Lower lobe of right lung (tissue), 2 donors: ENCODE measurements at regions not wholly inside any gene's neighbourhood (a gene's known extent, or its start where the extent isn't known, plus 50 kb on each side); places are given as distances from the start of the nearest gene placed in this dataset.
A peak's percentile ranks its signal among the peaks of the same experiment; 100 is the strongest.

ENCODE experiments used
- ATAC-seq, 2 donors: fragments of 200-7000 bp; cut with Tn5 transposase; one replicate each; pipeline ENCODE4 v1.9.1; 2020 to 2022; ENCODE audit warnings: mild to moderate bottlenecking in 2 of 2, moderate library complexity in 2 of 2
- DNase-seq: peaks from one replicate; pipeline ENCODE4 v3.0.0-alpha.2; 2020
- H3K27ac ChIP-seq: fragments of 200-600 bp; one replicate; pipeline ENCODE4 v1.8.0; 2022
- H3K27me3 ChIP-seq: fragments of 200-600 bp; one replicate; pipeline ENCODE4 v1.8.0; 2022; ENCODE audit warnings: low read depth
- H3K36me3 ChIP-seq: fragments of 200-600 bp; one replicate; pipeline ENCODE4 v1.8.0; 2022; ENCODE audit warnings: mild to moderate bottlenecking
- H3K4me1 ChIP-seq: fragments of 200-600 bp; one replicate; pipeline ENCODE4 v1.8.0; 2022
- H3K4me3 ChIP-seq: fragments of 200-600 bp; one replicate; pipeline ENCODE4 v1.8.0; 2022; ENCODE audit warnings: mild to moderate bottlenecking
- H3K9me3 ChIP-seq: fragments of 200-600 bp; one replicate; pipeline ENCODE4 v1.8.0; 2022
- intact Hi-C: fragments of 100-400 bp; cut with DNase I; formaldehyde crosslinking; loops from one replicate; pipeline ENCODE4 v1.11.0; 2022
- TF ChIP-seq, protein P1 (sequence below): fragments of 200-600 bp; IDR thresholded peaks from one replicate; pipeline ENCODE4 v1.8.0; 2022; ENCODE audit warnings: antibody characterized with exemption, mild to moderate bottlenecking
- donor health status: DM: no; HTN: yes; CAD: no; lungs with severe emphysema.

DNA sequence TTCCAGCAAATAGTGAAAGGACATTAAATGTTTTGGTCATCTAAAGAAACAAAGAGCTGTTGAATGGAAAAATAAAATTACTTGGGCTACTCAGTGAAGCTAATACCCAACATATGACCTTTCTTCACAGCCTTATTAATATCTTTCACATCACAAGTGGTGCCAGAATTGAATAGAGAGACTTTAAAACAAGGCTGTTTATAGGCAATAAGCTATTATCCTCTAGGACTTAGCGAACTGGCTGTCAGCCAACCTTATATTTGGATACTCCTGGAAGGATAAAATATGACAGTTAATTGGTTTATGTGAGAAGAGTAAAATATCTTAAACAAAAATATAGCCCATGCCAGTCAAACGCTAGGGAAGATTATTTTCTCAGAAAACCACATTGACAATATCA is 225.5 kb upstream of the BLID start:
- no peaks in the 10 kb centered on the region for H3K27me3 ChIP-seq
- ATAC-seq (no peak), DNase-seq (no peak)
- H3K4me3 ChIP-seq: no peak overlapping the region
- peak overlapping the region; percentile 20 for H3K27ac ChIP-seq
- TF ChIP-seq, protein P1, sequence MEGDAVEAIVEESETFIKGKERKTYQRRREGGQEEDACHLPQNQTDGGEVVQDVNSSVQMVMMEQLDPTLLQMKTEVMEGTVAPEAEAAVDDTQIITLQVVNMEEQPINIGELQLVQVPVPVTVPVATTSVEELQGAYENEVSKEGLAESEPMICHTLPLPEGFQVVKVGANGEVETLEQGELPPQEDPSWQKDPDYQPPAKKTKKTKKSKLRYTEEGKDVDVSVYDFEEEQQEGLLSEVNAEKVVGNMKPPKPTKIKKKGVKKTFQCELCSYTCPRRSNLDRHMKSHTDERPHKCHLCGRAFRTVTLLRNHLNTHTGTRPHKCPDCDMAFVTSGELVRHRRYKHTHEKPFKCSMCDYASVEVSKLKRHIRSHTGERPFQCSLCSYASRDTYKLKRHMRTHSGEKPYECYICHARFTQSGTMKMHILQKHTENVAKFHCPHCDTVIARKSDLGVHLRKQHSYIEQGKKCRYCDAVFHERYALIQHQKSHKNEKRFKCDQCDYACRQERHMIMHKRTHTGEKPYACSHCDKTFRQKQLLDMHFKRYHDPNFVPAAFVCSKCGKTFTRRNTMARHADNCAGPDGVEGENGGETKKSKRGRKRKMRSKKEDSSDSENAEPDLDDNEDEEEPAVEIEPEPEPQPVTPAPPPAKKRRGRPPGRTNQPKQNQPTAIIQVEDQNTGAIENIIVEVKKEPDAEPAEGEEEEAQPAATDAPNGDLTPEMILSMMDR: no peak
- no peaks in the 10 kb centered on the region for H3K9me3 ChIP-seq
- peaks cover 14% of the 10 kb centered on the region for H3K4me1 ChIP-seq
- intact Hi-C loops: no loop called here
- no peaks in the 10 kb centered on the region for H3K36me3 ChIP-seq

DNA sequence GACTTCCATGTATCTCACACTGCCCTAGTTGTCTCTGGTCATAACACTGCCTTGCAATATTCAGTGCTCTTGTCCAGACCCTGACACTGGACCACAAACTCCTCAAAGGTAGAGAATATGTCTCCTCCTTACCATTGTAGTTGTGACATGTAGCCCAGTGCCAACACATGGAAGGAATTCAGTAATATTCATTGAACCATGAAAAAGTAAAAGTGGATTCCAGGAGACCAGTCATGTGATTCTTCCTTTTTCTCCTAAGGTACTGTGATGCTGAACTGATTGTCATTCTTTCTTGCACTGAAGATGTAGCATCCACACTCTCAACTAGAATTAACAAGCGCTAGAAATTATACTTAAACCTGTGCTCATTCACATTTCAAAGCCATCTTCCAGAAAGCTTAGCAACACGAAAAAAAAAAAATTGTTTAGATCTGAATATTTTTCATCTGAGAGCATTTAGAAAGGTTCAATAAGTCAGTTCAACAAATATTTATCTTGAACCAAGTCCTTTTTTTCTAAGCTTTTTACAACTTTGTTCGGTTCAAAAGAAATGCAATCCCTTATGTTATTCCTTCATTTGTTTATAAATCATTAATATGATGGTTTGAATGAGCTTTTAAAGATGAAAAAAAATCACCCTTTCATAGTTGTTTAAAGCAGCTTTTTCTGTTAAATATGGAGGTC is 224.7 kb upstream of the BLID start:
- intact Hi-C loops: no loop called here
- DNase-seq: no peak
- Histone ChIP-seq H3K27ac (no peak overlapping the region), H3K9me3 (no peaks in the 10 kb centered on the region), H3K4me3 (no peak overlapping the region), H3K36me3 (no peaks in the 10 kb centered on the region), H3K4me1 (peaks cover 14% of the 10 kb centered on the region), H3K27me3 (no peaks in the 10 kb centered on the region)
- TF ChIP-seq, protein P1: no peak
- no peak for ATAC-seq

DNA sequence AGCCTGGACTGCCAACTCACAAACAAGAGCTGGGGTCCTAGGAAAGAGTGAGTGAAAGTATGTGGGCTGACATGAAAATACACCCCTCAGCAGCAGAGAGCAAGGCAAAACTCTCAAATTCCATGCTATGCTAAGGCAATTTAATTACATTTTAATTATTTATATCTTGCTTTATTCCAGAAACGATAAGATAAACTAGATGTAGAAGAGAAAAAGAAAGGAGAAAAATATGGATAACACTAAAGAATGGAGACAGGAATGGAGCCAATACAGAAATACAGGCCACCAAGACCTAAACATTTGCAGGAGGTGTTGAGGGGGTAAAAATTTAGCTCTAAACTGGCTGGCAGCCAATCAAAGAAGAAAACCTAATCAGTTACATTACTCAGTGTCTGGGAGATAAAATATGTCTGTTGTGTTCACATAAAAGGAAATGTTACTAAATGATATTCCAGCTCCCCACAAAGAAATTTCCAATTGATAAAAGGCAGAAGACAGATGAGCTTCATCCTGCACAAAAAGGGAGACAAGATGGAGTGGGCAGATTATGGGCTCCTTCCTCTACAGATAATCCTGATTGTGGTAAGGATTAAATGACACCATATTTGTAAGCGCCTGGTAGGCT is 223.5 kb upstream of the BLID start:
- intact Hi-C loops: no loop called here
- Histone ChIP-seq H3K36me3 (no peaks in the 10 kb centered on the region), H3K4me1 (peaks cover 12% of the 10 kb centered on the region), H3K27ac (no peak overlapping the region), H3K9me3 (no peaks in the 10 kb centered on the region), H3K27me3 (no peaks in the 10 kb centered on the region), H3K4me3 (no peak overlapping the region)
- DNase-seq (no peak), ATAC-seq (no peak)
- TF ChIP-seq, protein P1: no peak

DNA sequence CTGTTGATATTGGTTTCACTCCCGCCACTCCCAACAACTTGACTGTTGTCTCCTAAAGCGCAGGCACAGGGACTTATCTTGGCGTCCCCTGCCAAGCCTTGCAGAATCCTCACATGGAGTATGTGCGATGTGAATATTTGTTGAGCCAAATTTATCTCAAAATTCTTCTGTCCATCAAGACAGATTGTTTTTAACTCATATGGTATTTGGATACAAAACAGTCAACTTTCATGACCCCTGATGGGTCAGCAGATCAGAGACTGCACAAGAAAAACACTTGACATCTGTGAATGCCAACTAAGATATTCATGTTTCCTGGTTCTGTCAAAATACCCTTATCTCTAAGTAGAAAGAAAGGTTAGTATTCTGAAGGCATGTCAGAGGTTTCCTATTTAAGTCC is 221.7 kb upstream of the BLID start:
- DNase-seq: no peak
- Histone ChIP-seq H3K9me3 (no peaks in the 10 kb centered on the region), H3K27me3 (no peaks in the 10 kb centered on the region), H3K4me1 (peaks cover 6% of the 10 kb centered on the region), H3K4me3 (no peak overlapping the region), H3K36me3 (no peaks in the 10 kb centered on the region), H3K27ac (no peak overlapping the region)
- TF ChIP-seq, protein P1: no peak
- ATAC-seq: no peak
- intact Hi-C loops: no loop called here

DNA sequence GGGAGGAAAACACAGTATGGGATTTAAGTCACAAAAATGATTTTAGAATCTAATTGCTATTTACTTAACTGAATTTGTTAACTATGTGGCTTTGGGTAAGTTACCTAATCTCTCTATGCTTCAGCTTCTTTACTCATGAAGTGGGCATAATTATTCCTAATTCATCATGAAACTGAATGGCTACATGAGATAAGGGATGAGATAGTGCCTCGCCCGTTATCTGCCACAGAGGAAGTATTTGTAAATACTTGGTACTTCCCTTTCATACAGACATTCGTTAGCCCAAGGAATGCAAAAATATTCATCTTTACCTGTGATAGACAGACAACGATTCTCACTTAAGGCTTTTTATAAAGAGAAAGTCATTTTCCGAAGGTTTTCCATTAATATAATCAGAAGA is 221.2 kb upstream of the BLID start:
- Histone ChIP-seq H3K4me1 (peaks cover 6% of the 10 kb centered on the region), H3K4me3 (no peak overlapping the region), H3K27ac (no peak overlapping the region), H3K36me3 (no peaks in the 10 kb centered on the region), H3K27me3 (no peaks in the 10 kb centered on the region), H3K9me3 (no peaks in the 10 kb centered on the region)
- TF ChIP-seq, protein P1: no peak
- intact Hi-C loops: no loop called here
- ATAC-seq: no peak
- no peak for DNase-seq
